T-helper 17 cell (primary cell): ENCODE measurements at regions not wholly inside any gene's neighbourhood (a gene's known extent, or its start where the extent isn't known, plus 50 kb on each side); places are given as distances from the start of the nearest gene placed in this dataset.
A peak's percentile ranks its signal among the peaks of the same experiment; 100 is the strongest.
"Not testable (repeated sequence)": the region's sequence is repeated elsewhere in the genome, so short reads cannot be mapped to it uniquely, and the experiment has no call there.

Experiments used
- ATAC-seq: fragments of 150-1000 bp; cut with Tn5 transposase; 2 replicates; pipeline ENCODE4 v1.10.0; 2021; ENCODE audit warnings: mild to moderate bottlenecking, moderate library complexity
- DNase-seq, 3 donors: peaks; one replicate each; pipeline versions ENCODE4 v3.0.0 to v3.0.0-alpha.2; 2020 to 2021
- H3K9me3 ChIP-seq: one replicate; pipeline ENCODE4 v1.7.0; 2013; ENCODE audit warnings: low read length, mild to moderate bottlenecking; ENCODE audit not compliant: control insufficient read depth, poor library complexity, severe bottlenecking
- H3K27ac Mint-ChIP-seq: one replicate; pipeline ENCODE4 v1.8.0; 2022; ENCODE audit warnings: mild to moderate bottlenecking, moderate library complexity, mixed read lengths
- H3K27me3 Mint-ChIP-seq: one replicate; pipeline ENCODE4 v1.8.0; 2022; ENCODE audit warnings: mixed read lengths
- H3K36me3 Mint-ChIP-seq: one replicate; pipeline ENCODE4 v1.8.0; 2022; ENCODE audit warnings: low read depth, mixed read lengths
- H3K4me1 Mint-ChIP-seq: one replicate; pipeline ENCODE4 v1.8.0; 2022; ENCODE audit warnings: mild to moderate bottlenecking, mixed read lengths
- H3K4me3 Mint-ChIP-seq: one replicate; pipeline ENCODE4 v1.8.0; 2022; ENCODE audit warnings: mild to moderate bottlenecking, moderate library complexity, mixed read lengths

GRCh38 chr3:75272691-75273090 is 391.4 kb upstream of the FRG2C start:
- no peak for DNase-seq
- Mint-ChIP-seq H3K27me3 (no peaks in the 10 kb centered on the region), H3K4me1 (no peaks in the 10 kb centered on the region), H3K36me3 (no peaks in the 10 kb centered on the region), H3K27ac (no peak overlapping the region), H3K4me3 (no peak overlapping the region)
- no peak for ATAC-seq
- no peaks in the 10 kb centered on the region for H3K9me3 ChIP-seq

GRCh38 chr3:75285531-75286148 is 378.5 kb upstream of the FRG2C start:
- not testable (repeated sequence) for H3K9me3 ChIP-seq, ATAC-seq, DNase-seq, H3K27ac Mint-ChIP-seq, H3K27me3 Mint-ChIP-seq, H3K36me3 Mint-ChIP-seq, H3K4me3 Mint-ChIP-seq, H3K4me1 Mint-ChIP-seq

GRCh38 chr3:75288972-75289574 is 375.1 kb upstream of the FRG2C start:
- not testable (repeated sequence) for DNase-seq, H3K9me3 ChIP-seq, H3K4me3 Mint-ChIP-seq, ATAC-seq, H3K4me1 Mint-ChIP-seq, H3K27ac Mint-ChIP-seq, H3K27me3 Mint-ChIP-seq, H3K36me3 Mint-ChIP-seq

- Mint-ChIP-seq H3K4me3 (peak overlapping the region; percentile 46), H3K36me3 (no peaks in the 10 kb centered on the region), H3K4me1 (no peaks in the 10 kb centered on the region), H3K27me3 (peaks cover 11% of the 10 kb centered on the region), H3K27ac (no peak overlapping the region)
- DNase-seq (no peak), ATAC-seq (no peak)
- H3K9me3 ChIP-seq: no peaks in the 10 kb centered on the region
Measured at GRCh38 chr3:75294124-75294523, 370.0 kb upstream of the FRG2C start.

- H3K4me1 Mint-ChIP-seq: no peaks in the 10 kb centered on the region
- H3K27ac Mint-ChIP-seq: no peak overlapping the region
- no peak for ATAC-seq
- no peaks in the 10 kb centered on the region for H3K36me3 Mint-ChIP-seq
- H3K9me3 ChIP-seq: no peaks in the 10 kb centered on the region
- DNase-seq: no peak
- peaks cover 11% of the 10 kb centered on the region for H3K27me3 Mint-ChIP-seq
- H3K4me3 Mint-ChIP-seq: no peak overlapping the region
Measured at GRCh38 chr3:75295013-75295412, 369.1 kb upstream of the FRG2C start.

GRCh38 chr3:75296858-75297257 is 367.3 kb upstream of the FRG2C start:
- Mint-ChIP-seq H3K36me3 (no peaks in the 10 kb centered on the region), H3K27ac (no peak overlapping the region), H3K4me3 (no peak overlapping the region), H3K4me1 (no peaks in the 10 kb centered on the region), H3K27me3 (peaks cover 7% of the 10 kb centered on the region)
- H3K9me3 ChIP-seq: no peaks in the 10 kb centered on the region
- ATAC-seq (no peak), DNase-seq (no peak)

- H3K9me3 ChIP-seq: no peaks in the 10 kb centered on the region
- ATAC-seq: no peak
- Mint-ChIP-seq H3K27ac (no peak overlapping the region), H3K4me3 (no peak overlapping the region), H3K27me3 (peaks cover 7% of the 10 kb centered on the region), H3K36me3 (no peaks in the 10 kb centered on the region), H3K4me1 (no peaks in the 10 kb centered on the region)
- no peak for DNase-seq
Measured at GRCh38 chr3:75300606-75301005, 363.5 kb upstream of the FRG2C start.

GRCh38 chr3:75301050-75301449 is 363.1 kb upstream of the FRG2C start:
- ATAC-seq, H3K4me1 Mint-ChIP-seq: not testable (repeated sequence)
- H3K27me3 Mint-ChIP-seq: peaks cover 11% of the 10 kb centered on the region

GRCh38 chr3:75303741-75304140 is 360.4 kb upstream of the FRG2C start:
- no peaks in the 10 kb centered on the region for H3K9me3 ChIP-seq
- DNase-seq: no peak
- Mint-ChIP-seq H3K27me3 (peaks cover 12% of the 10 kb centered on the region), H3K4me3 (no peak overlapping the region), H3K27ac (no peak overlapping the region), H3K4me1 (no peaks in the 10 kb centered on the region), H3K36me3 (peaks cover 5% of the 10 kb centered on the region)
- no peak for ATAC-seq

More at GRCh38 chr3:75301050-75301449, 363.1 kb upstream of the FRG2C start:
- H3K4me3 Mint-ChIP-seq, H3K27ac Mint-ChIP-seq, H3K9me3 ChIP-seq, H3K36me3 Mint-ChIP-seq, DNase-seq: not testable (repeated sequence)

- no peak for ATAC-seq
- Mint-ChIP-seq H3K27ac (no peak overlapping the region), H3K4me3 (no peak overlapping the region), H3K4me1 (no peaks in the 10 kb centered on the region), H3K36me3 (peaks cover 5% of the 10 kb centered on the region), H3K27me3 (peaks cover 27% of the 10 kb centered on the region)
- DNase-seq: no peak
- no peaks in the 10 kb centered on the region for H3K9me3 ChIP-seq
Measured at GRCh38 chr3:75305901-75306300, 358.2 kb upstream of the FRG2C start.

- H3K27me3 Mint-ChIP-seq: peaks cover 45% of the 10 kb centered on the region
- not testable (repeated sequence) for H3K36me3 Mint-ChIP-seq, ATAC-seq, H3K4me1 Mint-ChIP-seq, DNase-seq, H3K9me3 ChIP-seq, H3K4me3 Mint-ChIP-seq, H3K27ac Mint-ChIP-seq
Measured at GRCh38 chr3:75311306-75311705, 352.8 kb upstream of the FRG2C start.

- not testable (repeated sequence) for H3K9me3 ChIP-seq, H3K4me1 Mint-ChIP-seq, H3K27ac Mint-ChIP-seq, H3K36me3 Mint-ChIP-seq, DNase-seq, ATAC-seq, H3K4me3 Mint-ChIP-seq
- peaks cover 50% of the 10 kb centered on the region for H3K27me3 Mint-ChIP-seq
Measured at GRCh38 chr3:75312469-75312868, 351.7 kb upstream of the FRG2C start.

- not testable (repeated sequence) for ATAC-seq, H3K36me3 Mint-ChIP-seq, H3K4me1 Mint-ChIP-seq, H3K9me3 ChIP-seq, H3K27ac Mint-ChIP-seq, H3K4me3 Mint-ChIP-seq, DNase-seq
- peaks cover 20% of the 10 kb centered on the region for H3K27me3 Mint-ChIP-seq
Measured at GRCh38 chr3:75319776-75320175, 344.4 kb upstream of the FRG2C start.

- ATAC-seq (no peak), DNase-seq (no peak)
- Mint-ChIP-seq H3K4me3 (no peak overlapping the region), H3K27me3 (peaks cover 22% of the 10 kb centered on the region), H3K27ac (no peak overlapping the region), H3K4me1 (no peaks in the 10 kb centered on the region), H3K36me3 (no peaks in the 10 kb centered on the region)
- H3K9me3 ChIP-seq: no peaks in the 10 kb centered on the region
Measured at GRCh38 chr3:75320369-75320768, 343.8 kb upstream of the FRG2C start.
